ENCODE measurements at regions not wholly inside any gene's neighbourhood (a gene's known extent, or its start where the extent isn't known, plus 50 kb on each side); places are given as distances from the start of the nearest gene placed in this dataset.

GRCh38 chr2:16241166-16242160 is 301.1 kb downstream of the MYCN start:
- TF ChIP-seq CTCF (IDR thresholded peaks at IDR 0.05) (no peak), EP300 (IDR thresholded peaks at IDR 0.05) (no peak)

Measured in sigmoid colon (tissue), 4 donors.